ENCODE measurements at regions not wholly inside any gene's neighbourhood (a gene's known extent, or its start where the extent isn't known, plus 50 kb on each side); places are given as distances from the start of the nearest gene placed in this dataset.

- ChIA-PET POLR2A (no interaction called here), SMC1A (ENCODE audit: uncharacterized antibody, unreplicated experiment) (no interaction called here), CTCF (no interaction called here), RAD21 (ENCODE audit: unreplicated experiment) (interaction anchor here (0.6 kb wide), 1 partner anchor 32 kb away, joined by 3 read pairs; no protein-coding TSS in a partner anchor)
- Histone ChIP-seq H3K79me2 (ENCODE audit: control insufficient read depth, insufficient read depth, low read length) (no peaks in the 10 kb centered on the region), H2AFZ (ENCODE audit: control insufficient read depth, low read depth, low read length) (no peak overlapping the region), H3K4me3 (no peak overlapping the region), H3K9me3 (replicated peaks; ENCODE audit: control insufficient read depth, insufficient read depth, low read length) (no peaks in the 10 kb centered on the region), H3K4me1 (ENCODE audit: control insufficient read depth, insufficient read depth, low read length) (no peaks in the 10 kb centered on the region), H3K4me2 (ENCODE audit: control insufficient read depth, insufficient read depth) (no peak overlapping the region), H3K9ac (ENCODE audit: control insufficient read depth, insufficient read depth, low read length) (no peak overlapping the region), H3K27me3 (replicated peaks in 1 of 2; ENCODE audit: control insufficient read depth in 2 of 2, insufficient read depth in 2 of 2, low read length in 1 of 2) (no peaks in the 10 kb centered on the region; a peak in 1 of 4 replicates), H3K27ac (ENCODE audit: control insufficient read depth, insufficient read depth) (no peak overlapping the region), H3K36me3 (ENCODE audit: control insufficient read depth in 2 of 2, insufficient read depth in 2 of 2, low read length in 1 of 2) (no peaks in the 10 kb centered on the region), H4K20me1 (ENCODE audit: control insufficient read depth, insufficient read depth) (no peaks in the 10 kb centered on the region)
- 0% methylated on average over 1 of the region's 1 CpG for WGBS (ENCODE audit: insufficient coverage, insufficient replicate concordance, low lambda C conversion rate, missing lambda C conversion rate)
- FAIRE-seq (no peak), ATAC-seq (no peak), DNase-seq (ENCODE audit: low read depth, low spot score) (no peak)
- in situ Hi-C loops (cut with MboI), result no loop called here
- BruUV-seq (replicated peaks), result no TSS peak
- intact Hi-C loops (cut with micrococcal nuclease; ENCODE audit: unreplicated experiment), result no loop called here
- TF ChIP-seq CUX1 (IDR thresholded peaks at IDR 0.05; ENCODE audit: insufficient replicate concordance, low read depth, low read length), result no peak
- no peak for TF ChIP-seq HDAC6 (IDR thresholded peaks at IDR 0.05; ENCODE audit: unreplicated experiment)
- TF ChIP-seq KAT2A (conservative IDR thresholded peaks at IDR 0.05; ENCODE audit: control insufficient read depth, low read depth, low read length), result no peak
- no peak for TF ChIP-seq RAD21 (IDR thresholded peaks at IDR 0.05; ENCODE audit: insufficient read depth, low read depth, low read length)
- TF ChIP-seq GABPA (IDR thresholded peaks at IDR 0.05; ENCODE audit: low read depth), result no peak
- no peak for TF ChIP-seq NR2C2 (IDR thresholded peaks at IDR 0.05; ENCODE audit: borderline replicate concordance, control insufficient read depth, insufficient read length, low read depth)
- TF ChIP-seq ASH2L (IDR thresholded peaks at IDR 0.05; ENCODE audit: borderline replicate concordance, low read depth), result no peak
- no peak for TF ChIP-seq SREBF1 (IDR thresholded peaks at IDR 0.05; ENCODE audit: low read length)
- no peak for TF ChIP-seq NFYA (IDR thresholded peaks at IDR 0.05; ENCODE audit: borderline replicate concordance, low read depth, low read length)
- TF ChIP-seq YBX1 (IDR thresholded peaks at IDR 0.05), result no peak
- no peak for TF ChIP-seq NFYB (IDR thresholded peaks at IDR 0.05; ENCODE audit: insufficient read depth, low read depth, low read length)
- no peak for TF ChIP-seq BRCA1 (IDR thresholded peaks at IDR 0.05; ENCODE audit: low read depth, low read length)
- no peak for TF ChIP-seq E2F4 (IDR thresholded peaks at IDR 0.05; ENCODE audit: low read depth, low read length)
- no peak for TF ChIP-seq SKIL (IDR thresholded peaks at IDR 0.05; ENCODE audit: low read depth, poor library complexity, severe bottlenecking)
- no peak for TF ChIP-seq SREBF2 (IDR thresholded peaks at IDR 0.05; ENCODE audit: low read length)
- TF ChIP-seq IRF3 (IDR thresholded peaks at IDR 0.05), result no peak
Measured at GRCh38 chr4:83703752-83704151, 167.8 kb downstream of the GPAT3 start.
